Stimulated activated CD4-positive, alpha-beta T cell treated with anti-CD3 and anti-CD28 coated beads, Interleukin-2, amount 100 ng/mL, for 48 hours (primary cell): ENCODE measurements at regions not wholly inside any gene's neighbourhood (a gene's known extent, or its start where the extent isn't known, plus 50 kb on each side); places are given as distances from the start of the nearest gene placed in this dataset.

Source experiments
- DNase-seq, 2 donors: peaks; one replicate each; pipeline ENCODE4 v3.0.0-alpha.2; 2020

DNA sequence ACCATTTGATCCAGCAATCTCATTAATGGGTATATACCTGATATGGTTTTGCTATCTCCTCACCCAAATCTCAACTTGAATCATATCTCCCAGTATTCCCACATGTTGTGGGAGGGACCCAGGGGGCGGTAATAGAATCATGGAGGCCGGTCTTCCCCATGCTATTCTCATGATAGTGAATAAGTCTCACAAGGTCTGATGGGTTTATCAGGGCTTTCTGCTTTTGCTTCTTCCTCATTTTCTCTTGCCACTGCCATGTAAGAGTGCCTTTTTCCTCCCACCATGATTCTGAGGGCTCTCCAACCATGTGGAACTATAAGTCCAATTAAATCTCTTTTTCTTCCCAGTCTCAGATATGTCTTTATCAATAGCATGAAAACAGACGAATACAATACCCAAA, 74.5 kb upstream of the APC start:
- no peak for DNase-seq

DNA sequence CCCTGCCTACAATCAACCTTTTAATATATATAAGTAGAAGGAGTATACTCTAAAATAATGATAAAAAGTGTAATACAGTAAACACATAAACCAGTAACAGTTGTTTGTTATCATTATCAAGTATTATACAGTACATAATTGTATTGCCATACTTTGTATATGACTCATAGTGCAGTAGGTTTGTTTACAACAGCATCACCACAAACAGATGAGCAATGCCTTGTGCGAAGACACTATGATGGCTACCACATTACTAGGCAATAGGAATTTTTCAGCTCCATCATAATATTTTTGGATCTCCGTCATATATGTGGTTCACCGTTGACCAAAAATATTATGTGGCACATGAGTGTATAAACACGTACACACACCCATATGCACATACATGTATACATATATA, 69.7 kb upstream of the APC start:
- no peak for DNase-seq

DNA sequence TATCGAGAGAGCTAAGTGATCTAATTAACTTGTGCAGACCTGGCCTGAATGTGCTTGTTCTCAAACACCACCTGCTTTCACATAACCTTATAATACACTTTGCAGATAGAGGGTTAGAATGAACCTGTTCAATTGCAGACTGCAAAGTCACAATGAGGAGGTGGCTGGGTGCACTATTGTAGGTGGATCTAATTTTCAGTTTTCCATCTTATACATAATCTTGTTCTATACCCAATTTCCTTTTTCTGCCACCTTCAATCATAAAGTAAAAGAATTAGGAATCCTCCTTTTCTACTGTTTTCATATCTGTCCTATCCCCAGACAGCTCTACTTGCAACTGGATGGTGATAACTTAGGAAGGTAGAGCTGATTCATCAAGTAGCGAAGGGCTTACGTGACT, 68.8 kb upstream of the APC start:
- DNase-seq: no peak

DNA sequence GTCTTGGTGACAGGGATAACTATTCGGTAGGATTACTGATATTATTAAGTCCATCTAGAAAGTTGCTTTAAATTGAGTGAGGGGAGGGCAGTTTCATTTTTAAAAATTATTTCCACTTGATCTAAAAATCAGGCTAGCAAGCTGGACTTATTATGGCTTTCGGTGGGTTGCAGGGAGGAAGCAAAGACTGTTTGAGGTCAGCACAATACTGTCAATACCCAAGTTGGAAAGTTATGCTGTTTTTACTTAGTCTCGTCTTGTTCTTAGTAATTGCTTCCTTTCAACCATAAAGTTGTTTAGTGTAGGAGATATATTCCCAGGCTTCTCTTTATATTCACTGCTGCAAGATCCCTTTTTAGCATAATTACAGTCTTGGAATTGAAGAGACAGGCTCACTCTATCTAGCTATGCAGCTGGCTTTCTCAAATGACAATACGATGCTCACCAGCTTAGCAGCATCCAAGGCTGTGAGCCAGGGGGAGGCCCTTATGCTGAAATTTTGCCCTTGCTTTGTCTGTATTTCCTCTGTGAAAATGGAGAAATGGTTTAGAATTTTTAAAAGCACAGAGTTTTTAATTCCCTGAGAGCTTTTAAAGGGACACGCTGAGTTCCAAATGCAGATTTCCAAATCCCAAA, 68.2 kb upstream of the APC start:
- no peak for DNase-seq

DNA sequence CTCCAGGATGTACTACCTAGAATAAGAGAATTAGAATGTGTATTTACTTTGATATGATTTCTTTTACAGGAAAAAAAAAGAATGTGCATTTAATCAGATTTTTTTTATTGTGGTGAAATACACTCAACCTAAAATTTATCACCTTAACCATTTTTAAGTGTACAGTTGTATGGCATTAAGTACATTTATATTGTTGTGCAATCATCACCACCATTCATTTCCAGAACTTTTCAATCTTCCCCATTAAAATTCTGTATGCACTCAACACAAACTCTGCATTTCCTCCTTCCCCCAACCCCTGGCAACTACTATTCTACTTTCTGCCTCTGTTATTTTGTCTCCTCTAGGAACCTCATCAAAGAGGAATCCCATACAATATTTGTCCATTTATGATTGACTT, 66.0 kb upstream of the APC start:
- DNase-seq: no peak

DNA sequence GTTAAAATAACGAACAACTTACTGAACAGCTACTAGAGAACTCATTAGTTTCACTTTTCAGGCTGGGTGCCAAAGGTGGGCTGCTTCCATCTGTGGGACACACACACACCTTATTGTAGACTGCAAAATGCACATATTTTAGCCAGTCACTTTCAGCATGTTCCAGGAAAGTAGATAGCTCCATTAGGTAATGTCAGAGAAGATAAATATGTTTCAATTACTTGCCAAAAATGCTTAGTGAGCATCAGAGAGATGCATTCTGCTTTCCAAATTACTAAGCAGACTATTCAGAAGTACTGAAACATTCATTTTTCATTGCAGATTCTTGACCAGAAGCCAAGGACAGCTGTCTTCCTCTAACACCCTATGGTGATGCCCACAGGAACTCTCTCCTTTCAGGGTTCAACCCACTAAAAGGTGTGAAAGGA, 56.2 kb upstream of the APC start:
- no peak for DNase-seq

DNA sequence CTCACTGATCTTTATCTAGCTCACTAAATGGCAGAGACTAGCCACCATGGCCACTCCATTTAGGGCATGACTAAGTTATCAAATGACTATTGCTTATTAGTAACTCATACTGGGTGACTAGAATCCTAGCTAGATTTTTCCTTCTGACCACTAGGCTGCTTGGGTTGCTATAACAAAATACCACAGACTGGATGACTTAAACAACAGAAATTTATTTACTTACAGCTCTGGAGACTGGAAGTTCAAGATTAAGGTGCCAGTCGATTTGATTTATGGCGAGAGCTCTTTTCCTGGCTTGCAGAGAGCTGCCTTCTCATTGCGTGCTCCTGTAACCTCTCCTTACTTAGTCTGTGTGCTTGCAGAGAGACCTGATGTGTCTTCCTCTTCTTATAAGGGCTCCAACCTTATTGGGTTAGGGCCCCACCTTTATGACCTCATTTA, 55.0 kb upstream of the APC start:
- DNase-seq: no peak

DNA sequence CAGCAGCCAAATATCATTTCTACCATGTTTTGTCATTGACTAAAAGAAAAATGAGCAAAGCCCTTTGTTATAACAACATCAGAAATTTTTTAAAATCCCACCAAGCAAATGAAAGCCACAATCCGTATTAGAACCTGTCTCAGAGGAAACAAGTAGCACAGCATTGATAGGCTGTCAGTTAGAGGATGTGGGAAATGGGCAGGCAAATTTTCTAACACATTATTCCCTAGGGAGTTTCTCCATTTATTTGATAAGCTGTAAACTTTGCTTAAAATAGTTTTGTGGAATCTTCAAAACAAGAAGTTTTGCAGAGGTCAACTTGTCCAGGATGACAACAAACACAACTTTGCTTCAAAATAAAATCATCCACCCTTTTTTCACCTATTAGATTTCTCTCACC, 53.6 kb upstream of the APC start:
- no peak for DNase-seq

DNA sequence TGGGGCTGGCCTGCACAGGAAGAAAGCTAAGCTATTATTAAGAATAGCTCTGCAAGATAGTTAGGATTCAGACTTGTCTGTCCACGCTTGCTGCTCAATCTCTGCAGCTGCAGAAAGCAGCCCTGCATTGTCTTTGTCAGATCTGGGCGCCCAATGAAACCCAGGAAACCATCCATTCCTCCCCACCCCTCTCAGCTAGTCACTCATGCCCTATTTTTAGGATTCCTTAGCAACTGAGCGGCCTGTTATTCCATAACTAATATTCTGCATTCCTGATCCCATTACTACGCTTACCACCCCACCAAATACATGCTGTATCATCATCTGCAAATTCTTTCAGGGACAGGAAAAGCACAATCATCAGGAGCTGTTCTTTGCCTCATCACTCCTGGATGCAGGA, 52.9 kb upstream of the APC start:
- no peak for DNase-seq

DNA sequence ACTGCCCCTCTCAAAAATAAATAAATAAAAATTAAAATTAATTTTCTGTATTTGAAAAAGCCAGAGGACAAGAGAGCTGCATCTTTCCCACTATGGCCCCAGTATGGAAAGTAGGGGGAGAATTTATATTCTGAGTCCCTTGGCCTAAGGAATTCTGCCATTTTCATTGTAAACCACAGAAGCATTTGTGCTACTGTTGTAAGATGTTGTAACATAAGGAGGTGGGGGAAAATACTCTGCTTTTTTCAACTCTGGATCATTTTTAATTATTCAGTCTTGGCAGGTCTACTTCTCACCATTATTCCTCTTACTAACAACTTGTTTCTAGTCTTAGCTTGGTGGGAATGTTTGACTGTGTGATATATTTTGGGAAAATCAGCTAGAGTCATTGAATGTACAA, 52.3 kb upstream of the APC start:
- no peak for DNase-seq

DNA sequence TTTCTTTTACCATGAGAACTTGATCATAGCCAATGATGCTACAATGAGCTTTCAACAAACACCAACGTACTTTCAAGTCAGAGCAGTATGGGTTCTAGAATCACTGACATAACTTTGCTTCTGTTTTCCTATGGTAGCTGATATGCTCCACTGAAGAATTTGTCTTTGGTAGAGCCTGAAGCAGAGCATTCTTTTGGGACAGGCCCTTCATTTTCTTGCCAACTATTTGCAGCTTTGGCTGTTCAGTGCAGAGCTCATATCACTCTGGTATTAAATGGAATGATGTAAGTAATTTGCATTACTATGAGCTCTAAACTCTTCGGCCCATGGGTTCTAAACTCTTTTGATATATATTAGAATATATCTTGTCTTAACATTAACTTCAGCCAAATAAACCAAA, 51.8 kb upstream of the APC start:
- DNase-seq: no peak

DNA sequence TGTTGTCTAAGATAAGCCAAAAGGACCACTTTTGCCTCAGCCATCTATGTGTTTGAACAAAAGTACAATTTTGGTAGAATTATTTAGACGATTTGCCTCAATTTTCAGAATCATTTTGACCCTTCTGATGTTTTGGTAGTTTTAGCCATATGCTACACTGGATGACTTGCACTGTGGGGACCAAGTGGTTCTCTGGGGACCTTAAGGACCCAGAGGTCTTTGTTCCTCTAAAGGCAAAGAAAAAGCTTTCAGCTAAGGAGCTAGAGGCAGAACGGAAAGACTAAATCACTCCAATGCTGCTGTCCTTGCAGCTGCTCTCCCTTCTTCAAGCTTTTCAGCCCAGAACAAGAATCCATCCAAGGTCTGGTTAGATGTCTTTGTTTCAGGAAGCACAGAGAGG, 51.0 kb upstream of the APC start:
- DNase-seq: no peak

DNA sequence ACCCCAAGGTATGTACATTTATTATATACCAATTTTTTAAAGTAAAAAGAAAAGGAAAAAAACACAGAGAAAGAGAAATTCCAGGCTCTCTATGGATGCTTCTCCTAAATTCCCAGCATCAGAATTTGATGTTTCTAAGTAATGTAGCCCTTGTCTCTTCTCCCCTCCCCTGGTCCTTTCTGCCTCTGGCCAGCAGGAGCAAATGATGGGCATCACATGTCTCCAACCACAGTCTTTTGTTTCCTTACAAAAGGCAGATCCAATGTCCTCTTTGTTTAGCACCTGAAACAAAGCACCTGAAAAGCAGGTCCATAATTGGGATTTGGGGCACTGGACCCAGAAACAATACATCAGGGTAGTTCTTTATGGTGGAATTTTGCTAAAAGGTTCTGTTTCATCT, 50.4 kb upstream of the APC start:
- no peak for DNase-seq
